GM12878 (cell line): ENCODE measurements at regions not wholly inside any gene's neighbourhood (a gene's known extent, or its start where the extent isn't known, plus 50 kb on each side); places are given as distances from the start of the nearest gene placed in this dataset.

ENCODE experiments used
- BCLAF1 ChIP-seq: fragments of 450-650 bp; IDR thresholded peaks from 2 replicates; pipeline ENCODE4 v1.6.1; 2017; ENCODE audit warnings: antibody characterized with exemption, mild to moderate bottlenecking, moderate library complexity
- CEBPZ ChIP-seq: fragments of 150-350 bp; IDR thresholded peaks from 2 replicates; pipeline ENCODE4 v1.6.1; 2016; ENCODE audit warnings: low read depth, low read length
- CHD4 ChIP-seq: fragments of 200-600 bp; sonication (generic); IDR thresholded peaks from 2 replicates; pipeline ENCODE4 v1.6.1; 2016; ENCODE audit warnings: mild to moderate bottlenecking
- MAX ChIP-seq: IDR thresholded peaks from 2 replicates; pipeline ENCODE4 v1.6.1; 2012; ENCODE audit warnings: low read depth, low read length, improper control_type of control experiment
- ZNF592 ChIP-seq: fragments of 450-650 bp; IDR thresholded peaks from 2 replicates; pipeline ENCODE4 v1.6.1; 2017; ENCODE audit warnings: mild to moderate bottlenecking, moderate library complexity

GRCh38 chr22:23494930-23495266 lies 85.2 kb downstream of the IGLL1 start (continued):
- TF ChIP-seq ZNF592 = no peak
- TF ChIP-seq MAX = no peak
- TF ChIP-seq CHD4 = no peak
- TF ChIP-seq BCLAF1 = no peak
- TF ChIP-seq CEBPZ = no peak
